ENCODE measurements at regions not wholly inside any gene's neighbourhood (a gene's known extent, or its start where the extent isn't known, plus 50 kb on each side); places are given as distances from the start of the nearest gene placed in this dataset.

GRCh38 chr7:91397096-91397495 lies 132.9 kb downstream of the FZD1 start (continued):
- TF ChIP-seq KLF1 (tag; IDR thresholded peaks at IDR 0.05) = no peak

GRCh38 chr7:91397612-91398011 lies 133.4 kb downstream of the FZD1 start:
- Histone ChIP-seq H3K9me1 (ENCODE audit: control insufficient read depth, insufficient read depth, low read length) (no peaks in the 10 kb centered on the region), H3K9ac (ENCODE audit: insufficient read depth in 1 of 2, low read depth in 2 of 2, low read length in 2 of 2) (no peak overlapping the region), H3K79me2 (ENCODE audit: control insufficient read depth, insufficient read depth, low read length) (no peaks in the 10 kb centered on the region), H3K4me2 (ENCODE audit: insufficient read depth, low read length) (no peak overlapping the region), H3K9me3 (replicated peaks; ENCODE audit: control insufficient read depth, insufficient read depth, low read depth, low read length) (no peaks in the 10 kb centered on the region), H2AFZ (ENCODE audit: low read depth, low read length) (no peak overlapping the region), H4K20me1 (replicated peaks; ENCODE audit: control insufficient read depth, insufficient read depth, low read length) (no peaks in the 10 kb centered on the region), H3K4me1 (replicated peaks in 1 of 2; ENCODE audit: control insufficient read depth in 2 of 2, insufficient read depth in 2 of 2, low read length in 2 of 2) (no peaks in the 10 kb centered on the region; a peak in 1 of 5 replicates), H3K36me3 (ENCODE audit: control insufficient read depth, insufficient read depth, low read length) (no peaks in the 10 kb centered on the region), H3K27ac (ENCODE audit: extremely low read depth, low read depth, low read length) (no peak overlapping the region), H3K4me3 (no peak overlapping the region), H3K27me3 (ENCODE audit: control insufficient read depth in 2 of 2, insufficient read depth in 2 of 2, low read length in 2 of 2) (no peaks in the 10 kb centered on the region; a peak in 1 of 5 replicates)
- BruUV-seq (replicated peaks) = no TSS peak
- DNase-seq (ENCODE audit: extremely low read depth in 1 of 4, low spot score in 3 of 4) (no peak), ATAC-seq (no peak), FAIRE-seq (no peak)
- CTCF ChIA-PET (ENCODE audit: low intra/inter-chr PET ratio) = no interaction called here
- intact Hi-C loops (cut with micrococcal nuclease) = no loop called here
- in situ Hi-C loops (cut with MboI) = no loop called here
- whole genome bisulfite sequencing (ENCODE audit: insufficient coverage, low coverage, missing lambda C conversion rate) = 0% methylated on average over 2 of the region's 2 CpGs
- POLR2A ChIA-PET = interaction anchor here (0.8 kb wide), 1 partner anchor 13 kb away, joined by 4 read pairs; no protein-coding TSS in a partner anchor
- TF ChIP-seq, protein P1, sequence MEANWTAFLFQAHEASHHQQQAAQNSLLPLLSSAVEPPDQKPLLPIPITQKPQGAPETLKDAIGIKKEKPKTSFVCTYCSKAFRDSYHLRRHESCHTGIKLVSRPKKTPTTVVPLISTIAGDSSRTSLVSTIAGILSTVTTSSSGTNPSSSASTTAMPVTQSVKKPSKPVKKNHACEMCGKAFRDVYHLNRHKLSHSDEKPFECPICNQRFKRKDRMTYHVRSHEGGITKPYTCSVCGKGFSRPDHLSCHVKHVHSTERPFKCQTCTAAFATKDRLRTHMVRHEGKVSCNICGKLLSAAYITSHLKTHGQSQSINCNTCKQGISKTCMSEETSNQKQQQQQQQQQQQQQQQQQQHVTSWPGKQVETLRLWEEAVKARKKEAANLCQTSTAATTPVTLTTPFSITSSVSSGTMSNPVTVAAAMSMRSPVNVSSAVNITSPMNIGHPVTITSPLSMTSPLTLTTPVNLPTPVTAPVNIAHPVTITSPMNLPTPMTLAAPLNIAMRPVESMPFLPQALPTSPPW (CRISPR knock-in tag; IDR thresholded peaks at IDR 0.05) = no peak
- peak in 1 of 2 experiments; percentile 75; a peak in 2 of 4 replicates for TF ChIP-seq FOXA3 (CRISPR knock-in tag; conservative IDR thresholded peaks at IDR 0.05 in 1 of 2, IDR thresholded peaks at IDR 0.05 in 1 of 2)
- no peak for TF ChIP-seq ZNF699 (CRISPR knock-in tag; IDR thresholded peaks at IDR 0.05; ENCODE audit: insufficient replicate concordance)
- TF ChIP-seq SFPQ (IDR thresholded peaks at IDR 0.05; ENCODE audit: low read depth, low read length) = no peak
- TF ChIP-seq NFIX (CRISPR knock-in tag; IDR thresholded peaks at IDR 0.05; ENCODE audit: low read depth) = no peak
- TF ChIP-seq ZSCAN32 (CRISPR knock-in tag; IDR thresholded peaks at IDR 0.05) = no peak
- TF ChIP-seq EZH2 (IDR thresholded peaks at IDR 0.05; ENCODE audit: borderline replicate concordance, low read depth, low read length) = no peak
